ENCODE measurements at regions not wholly inside any gene's neighbourhood (a gene's known extent, or its start where the extent isn't known, plus 50 kb on each side); places are given as distances from the start of the nearest gene placed in this dataset.
"Not testable (repeated sequence)": the region's sequence is repeated elsewhere in the genome, so short reads cannot be mapped to it uniquely, and the experiment has no call there.

- H3K27me3 ChIP-seq = no peaks in the 10 kb centered on the region
- H3K36me3 ChIP-seq = no peaks in the 10 kb centered on the region
- no peak overlapping the region for H3K9ac ChIP-seq
- no peak for TF ChIP-seq Cebpa-rat (IDR thresholded peaks at IDR 0.05)
- peaks cover 61% of the 10 kb centered on the region for H3K4me1 ChIP-seq
- H3K4me3 ChIP-seq = no peak overlapping the region
- no peaks in the 10 kb centered on the region for H4K20me1 ChIP-seq
- peak overlapping the region; percentile 59 for H3K4me2 ChIP-seq
- H3K9me3 ChIP-seq = peaks cover 6% of the 10 kb centered on the region; the same call in 1 of the 2 replicates
- no peak overlapping the region for H3K27ac ChIP-seq
Observed at GRCh38 chr7:142470544-142470830, 212.6 kb upstream of the PRSS58 start.

GRCh38 chr7:142469696-142470543 is 212.1 kb upstream of the PRSS58 start:
- 0 out of 2 replicates have a peak overlapping the region, but pooled peaks have one; percentile 30 for H3K27ac ChIP-seq

GRCh38 chr7:142468871-142469665 is 211.2 kb upstream of the PRSS58 start:
- peaks cover 53% of the 10 kb centered on the region for H3K4me1 ChIP-seq
- H3K4me2 ChIP-seq = peak overlapping the region; percentile 59
- no peaks in the 10 kb centered on the region for H3K36me3 ChIP-seq
- no peak overlapping the region for H3K27ac ChIP-seq
- peaks cover 6% of the 10 kb centered on the region; the same call in 1 of the 2 replicates for H3K9me3 ChIP-seq
- no peak overlapping the region for H3K4me3 ChIP-seq
- no peaks in the 10 kb centered on the region for H3K27me3 ChIP-seq
- no peak for TF ChIP-seq Cebpa-rat (IDR thresholded peaks at IDR 0.05)
- H4K20me1 ChIP-seq = no peaks in the 10 kb centered on the region
- no peak overlapping the region for H3K9ac ChIP-seq

More at GRCh38 chr7:142469696-142470543, 212.1 kb upstream of the PRSS58 start:
- Histone ChIP-seq H3K9ac (no peak overlapping the region), H3K4me1 (peaks cover 61% of the 10 kb centered on the region), H3K9me3 (peaks cover 6% of the 10 kb centered on the region; the same call in 1 of the 2 replicates), H3K27me3 (no peaks in the 10 kb centered on the region), H3K36me3 (no peaks in the 10 kb centered on the region), H4K20me1 (no peaks in the 10 kb centered on the region), H3K4me3 (no peak overlapping the region), H3K4me2 (peak overlapping the region; percentile 59)
- no peak for TF ChIP-seq Cebpa-rat (IDR thresholded peaks at IDR 0.05)

GRCh38 chr7:142467056-142467655 is 209.3 kb upstream of the PRSS58 start:
- Histone ChIP-seq H3K4me1 (peaks cover 53% of the 10 kb centered on the region), H3K4me2 (peak overlapping the region; percentile 66)
- not testable (repeated sequence) for H3K4me3 ChIP-seq

GRCh38 chr7:142463401-142463850 is 205.6 kb upstream of the PRSS58 start:
- H3K9me3 ChIP-seq = no peaks in the 10 kb centered on the region
- no peaks in the 10 kb centered on the region for H4K20me1 ChIP-seq
- H3K27ac ChIP-seq = peak overlapping the region; percentile 41; the same call in 1 of the 2 replicates
- H3K9ac ChIP-seq = no peak overlapping the region
- H3K27me3 ChIP-seq = no peaks in the 10 kb centered on the region
- TF ChIP-seq Cebpa-rat (IDR thresholded peaks at IDR 0.05) = no peak
- peaks cover 67% of the 10 kb centered on the region for H3K4me1 ChIP-seq
- H3K36me3 ChIP-seq = no peaks in the 10 kb centered on the region
- peak overlapping the region; percentile 63 for H3K4me2 ChIP-seq
- no peak overlapping the region for H3K4me3 ChIP-seq

More at GRCh38 chr7:142467056-142467655, 209.3 kb upstream of the PRSS58 start:
- H4K20me1 ChIP-seq, H3K36me3 ChIP-seq, H3K27me3 ChIP-seq, H3K9me3 ChIP-seq, H3K9ac ChIP-seq, H3K27ac ChIP-seq: not testable (repeated sequence)

GRCh38 chr7:142461437-142461836 is 203.6 kb upstream of the PRSS58 start:
- no peak for TF ChIP-seq Cebpa-rat (IDR thresholded peaks at IDR 0.05)
- no peak overlapping the region for H3K27ac ChIP-seq
- no peak overlapping the region for H3K4me2 ChIP-seq
- no peaks in the 10 kb centered on the region for H3K36me3 ChIP-seq
- peaks cover 63% of the 10 kb centered on the region for H3K4me1 ChIP-seq
- H3K27me3 ChIP-seq = no peaks in the 10 kb centered on the region
- H3K4me3 ChIP-seq = no peak overlapping the region
- H3K9ac ChIP-seq = no peak overlapping the region
- H3K9me3 ChIP-seq = no peaks in the 10 kb centered on the region
- no peaks in the 10 kb centered on the region for H4K20me1 ChIP-seq

DNA sequence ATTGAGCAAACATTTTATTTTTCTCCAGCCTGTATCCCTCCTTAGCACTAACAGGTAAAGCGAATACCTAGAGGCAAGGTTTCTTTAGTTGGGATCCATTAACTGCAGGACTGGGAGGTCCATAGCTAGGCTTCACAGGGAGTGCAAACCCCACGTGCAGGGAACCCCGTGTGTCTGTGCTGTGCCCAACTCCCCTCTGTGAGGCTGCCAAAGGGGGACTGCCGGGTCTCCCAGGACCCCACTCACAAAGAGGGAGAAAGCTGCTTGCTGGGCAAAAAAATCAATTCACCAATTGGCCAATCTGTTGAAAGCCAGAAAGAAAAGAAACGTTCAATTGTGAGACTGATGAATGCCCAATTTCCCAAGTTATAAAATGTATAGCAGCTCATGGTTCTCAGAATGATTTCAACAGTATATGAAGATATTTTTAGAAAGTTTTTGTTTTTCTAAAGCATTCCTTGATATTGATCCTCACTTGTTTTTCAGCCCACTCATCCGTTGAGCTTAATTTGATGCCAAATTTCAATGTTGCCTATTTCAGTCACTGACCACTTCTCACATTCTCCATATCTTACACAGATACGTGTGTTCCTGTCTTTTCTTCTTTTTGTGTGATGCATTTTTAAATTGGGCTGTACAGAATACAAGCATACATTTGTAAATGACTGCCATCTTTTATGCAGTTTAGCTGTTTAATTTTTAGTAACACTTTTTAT is 202.7 kb upstream of the PRSS58 start:
- H4K20me1 ChIP-seq = no peaks in the 10 kb centered on the region
- peaks cover 58% of the 10 kb centered on the region for H3K4me1 ChIP-seq
- H3K27me3 ChIP-seq = no peaks in the 10 kb centered on the region
- no peak overlapping the region for H3K4me3 ChIP-seq
- H3K27ac ChIP-seq = no peak overlapping the region
- no peaks in the 10 kb centered on the region for H3K36me3 ChIP-seq
- TF ChIP-seq Cebpa-rat (IDR thresholded peaks at IDR 0.05) = no peak
- H3K9me3 ChIP-seq = no peaks in the 10 kb centered on the region
- peak overlapping the region; percentile 44; the same call in 1 of the 2 replicates for H3K4me2 ChIP-seq
- no peak overlapping the region for H3K9ac ChIP-seq

- Histone ChIP-seq H3K27ac (no peak overlapping the region), H3K9me3 (no peaks in the 10 kb centered on the region), H3K4me2 (peak overlapping the region; percentile 44), H3K27me3 (no peaks in the 10 kb centered on the region), H3K36me3 (no peaks in the 10 kb centered on the region), H3K9ac (no peak overlapping the region), H3K4me1 (peaks cover 63% of the 10 kb centered on the region), H4K20me1 (no peaks in the 10 kb centered on the region), H3K4me3 (no peak overlapping the region)
- TF ChIP-seq Cebpa-rat (IDR thresholded peaks at IDR 0.05) = no peak
Observed at GRCh38 chr7:142459551-142459963, 201.7 kb upstream of the PRSS58 start.

- no peak overlapping the region for H3K4me2 ChIP-seq
Observed at GRCh38 chr7:142457146-142457703, 199.4 kb upstream of the PRSS58 start.

More at GRCh38 chr7:142457146-142457703, 199.4 kb upstream of the PRSS58 start:
- H3K4me1 ChIP-seq = peaks cover 59% of the 10 kb centered on the region
- TF ChIP-seq Cebpa-rat (IDR thresholded peaks at IDR 0.05) = no peak
- H3K4me3 ChIP-seq = no peak overlapping the region
- no peaks in the 10 kb centered on the region for H3K9me3 ChIP-seq
- no peaks in the 10 kb centered on the region for H3K27me3 ChIP-seq
- no peak overlapping the region for H3K27ac ChIP-seq
- H4K20me1 ChIP-seq = no peaks in the 10 kb centered on the region
- no peaks in the 10 kb centered on the region for H3K36me3 ChIP-seq
- no peak overlapping the region for H3K9ac ChIP-seq

All from BLaER1 (cell line).